NCI-H2029 (cell line): ENCODE measurements at regions not wholly inside any gene's neighbourhood (a gene's known extent, or its start where the extent isn't known, plus 50 kb on each side); places are given as distances from the start of the nearest gene placed in this dataset.
"Not testable (repeated sequence)": the region's sequence is repeated elsewhere in the genome, so short reads cannot be mapped to it uniquely, and the experiment has no call there.

Source experiments
- DNase-seq: peaks from one replicate; lab custom pipeline; 2025; lab: John Stamatoyannopoulos, UW

DNA sequence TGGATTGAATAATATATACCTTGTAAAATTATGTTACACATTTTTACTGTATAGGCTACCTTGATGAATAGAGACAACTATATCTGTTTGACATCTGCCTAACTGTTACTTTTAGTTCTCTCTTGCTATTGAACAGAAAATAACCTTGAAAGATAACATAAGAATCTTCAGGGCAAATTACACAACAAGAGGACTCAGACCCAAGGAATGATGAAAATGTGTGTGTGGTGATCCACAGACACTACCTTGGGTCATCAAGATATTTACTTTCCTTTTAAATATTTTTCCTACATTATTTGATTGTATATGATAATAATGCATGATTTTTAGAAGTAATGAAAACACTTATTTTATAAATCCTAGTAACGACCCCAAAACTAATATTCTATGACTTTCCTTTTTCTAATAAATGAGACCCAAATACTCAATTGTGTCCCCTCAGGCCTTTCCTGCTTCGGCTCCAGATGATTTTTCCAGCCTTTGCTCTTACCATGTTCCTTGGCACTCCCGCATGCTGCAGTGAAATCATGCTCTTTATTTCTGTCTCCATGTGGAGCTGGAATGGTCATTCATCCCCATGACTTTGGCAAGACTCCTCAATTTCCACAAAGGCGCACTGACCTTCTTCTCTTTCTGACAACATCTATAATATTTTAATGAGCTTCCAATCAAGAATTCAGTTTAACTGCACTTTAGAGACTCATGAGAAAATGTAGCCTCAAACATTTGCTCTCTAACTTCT, 187.6 kb downstream of the EPM2A start:
- no peak for DNase-seq

- no peak for DNase-seq
Measured at GRCh38 chr6:145548933-145549648, 186.2 kb downstream of the EPM2A start.

DNA sequence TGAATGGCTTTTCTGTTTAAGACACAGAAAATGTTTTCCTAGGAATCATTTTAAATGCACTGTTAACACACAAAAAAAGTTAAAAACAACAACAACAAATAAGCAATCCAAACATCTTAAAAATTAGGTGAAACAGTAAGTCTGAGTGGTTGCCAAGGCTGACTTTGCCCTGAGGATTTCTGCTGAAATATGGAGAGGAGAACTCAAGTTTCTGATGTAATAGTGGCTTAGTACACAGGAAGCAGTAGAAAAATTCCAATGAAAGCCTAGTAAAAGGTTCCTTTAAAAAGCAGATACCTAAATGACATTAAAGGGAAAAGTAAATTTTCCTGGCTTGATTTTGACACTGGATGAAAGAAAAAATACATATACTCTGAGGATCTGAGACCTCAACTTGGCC, 184.2 kb downstream of the EPM2A start:
- no peak for DNase-seq

GRCh38 chr6:145555084-145555483, 180.2 kb downstream of the EPM2A start:
- DNase-seq: no peak

GRCh38 chr6:145557474-145557873, 177.8 kb downstream of the EPM2A start:
- DNase-seq: no peak

- DNase-seq: no peak
Measured at GRCh38 chr6:145559836-145560235, 175.5 kb downstream of the EPM2A start.

GRCh38 chr6:145561095-145562072, 173.9 kb downstream of the EPM2A start:
- DNase-seq: no peak

DNA sequence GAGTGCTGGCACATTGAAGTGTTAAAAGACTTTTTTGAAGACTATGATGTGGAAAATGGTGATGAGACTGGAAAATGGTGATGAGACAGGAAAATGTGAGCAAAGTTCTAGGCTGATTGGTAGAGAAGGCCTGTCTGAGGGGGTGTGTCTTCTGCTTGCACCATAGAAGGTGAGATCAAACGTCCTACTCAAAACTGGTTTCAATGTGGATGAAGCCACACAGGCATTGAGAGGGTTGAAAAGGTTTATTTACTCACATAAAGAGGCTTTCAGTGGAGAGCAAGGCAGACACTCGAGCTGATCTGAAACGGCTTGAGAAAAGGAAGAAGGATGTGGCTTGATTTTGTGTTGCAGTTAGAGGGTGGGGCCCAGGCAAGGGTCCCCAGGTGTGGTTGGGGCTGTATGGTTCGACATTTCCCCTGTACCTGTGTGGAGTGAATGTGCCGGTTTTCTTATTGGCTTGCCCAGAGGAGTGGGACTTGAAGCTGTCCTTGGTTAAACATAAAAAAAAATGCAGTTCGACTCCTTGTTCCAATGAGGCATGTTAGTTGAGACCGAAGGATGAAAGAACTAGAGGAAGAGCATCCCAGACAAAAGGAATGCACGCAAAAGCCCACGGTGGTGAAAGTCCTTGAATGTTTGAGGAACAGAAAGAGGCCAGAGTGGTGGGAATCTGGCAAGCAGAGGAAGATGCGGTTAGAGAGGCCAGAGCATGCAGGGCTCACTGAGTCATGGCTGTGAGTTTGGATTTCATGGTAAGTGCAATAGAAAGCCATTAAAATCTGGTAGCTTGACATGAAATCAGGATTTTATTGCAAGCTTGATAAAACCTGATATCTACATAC, 172.3 kb downstream of the EPM2A start:
- peak; percentile 61 for DNase-seq

- no peak for DNase-seq
Measured at GRCh38 chr6:145564553-145564952, 170.8 kb downstream of the EPM2A start.

- no peak for DNase-seq
Measured at GRCh38 chr6:145567684-145568252, 167.6 kb downstream of the EPM2A start.

DNA sequence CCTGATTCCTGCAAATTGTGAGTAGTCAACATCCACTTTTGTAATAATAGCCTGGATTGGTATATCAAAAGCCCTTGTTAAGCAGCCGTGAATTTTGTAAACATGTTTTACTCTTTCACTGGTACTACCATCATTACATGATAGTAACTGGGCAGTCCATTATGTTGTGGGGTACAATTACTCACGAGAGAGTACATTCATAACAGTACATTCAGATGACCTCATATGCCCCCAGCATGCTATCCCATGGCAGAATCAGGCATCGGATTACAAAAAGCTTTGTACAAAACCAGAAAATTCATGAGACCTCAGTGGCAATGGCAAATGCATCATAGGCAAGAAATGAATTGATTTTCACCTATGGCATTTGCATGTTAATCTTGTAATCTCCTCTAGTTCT, 166.2 kb downstream of the EPM2A start:
- no peak for DNase-seq

GRCh38 chr6:145570336-145570735, 165.0 kb downstream of the EPM2A start:
- DNase-seq: not testable (repeated sequence)

DNA sequence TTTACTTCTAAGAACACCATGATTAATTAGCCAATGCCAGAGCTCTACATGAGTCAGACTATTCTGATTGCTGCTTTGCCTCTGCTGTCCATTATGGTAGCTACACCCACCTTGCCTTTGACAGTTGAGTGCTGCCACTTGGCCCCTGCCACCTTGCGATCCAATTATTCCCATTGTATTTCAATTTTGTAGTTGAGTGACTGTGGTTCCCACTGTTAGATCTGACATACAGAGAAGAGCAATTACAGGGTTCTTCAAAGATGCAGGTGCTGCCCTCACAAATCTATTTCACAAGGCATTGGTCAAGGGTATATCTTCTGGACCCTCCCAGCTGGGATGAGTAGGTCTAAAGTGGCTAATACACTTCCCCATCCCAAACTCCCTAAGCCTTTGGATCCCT, 161.1 kb downstream of the EPM2A start:
- not testable (repeated sequence) for DNase-seq
